ENCODE measurements at regions not wholly inside any gene's neighbourhood (a gene's known extent, or its start where the extent isn't known, plus 50 kb on each side); places are given as distances from the start of the nearest gene placed in this dataset.

DNA sequence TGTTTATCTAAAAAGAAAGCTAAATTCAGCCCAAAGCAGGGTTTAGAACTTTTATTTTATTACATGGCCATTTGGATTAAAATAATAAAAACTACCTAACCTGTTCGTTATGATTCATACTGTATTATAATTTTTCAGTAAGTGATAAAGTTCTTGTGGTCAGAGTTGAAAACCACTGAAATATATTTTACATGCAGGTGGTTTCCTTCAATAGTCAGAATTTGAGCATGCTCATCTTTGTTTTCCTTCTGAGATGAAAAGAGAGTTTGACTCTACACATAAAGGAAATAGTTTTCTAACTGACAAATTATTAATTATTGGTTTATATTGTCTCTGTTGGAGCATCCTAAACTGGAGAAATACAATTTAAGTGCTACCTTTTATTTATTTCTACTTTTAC is 114.0 kb upstream of the FKBP1C start:
- H3K9me3 ChIP-seq (ENCODE audit: insufficient read depth, low read length, severe bottlenecking) = no peaks in the 10 kb centered on the region
- TF ChIP-seq EZH2 (IDR thresholded peaks at IDR 0.05; ENCODE audit: borderline replicate concordance, low read depth, low read length, severe bottlenecking) = no peak
- TF ChIP-seq, protein P1, sequence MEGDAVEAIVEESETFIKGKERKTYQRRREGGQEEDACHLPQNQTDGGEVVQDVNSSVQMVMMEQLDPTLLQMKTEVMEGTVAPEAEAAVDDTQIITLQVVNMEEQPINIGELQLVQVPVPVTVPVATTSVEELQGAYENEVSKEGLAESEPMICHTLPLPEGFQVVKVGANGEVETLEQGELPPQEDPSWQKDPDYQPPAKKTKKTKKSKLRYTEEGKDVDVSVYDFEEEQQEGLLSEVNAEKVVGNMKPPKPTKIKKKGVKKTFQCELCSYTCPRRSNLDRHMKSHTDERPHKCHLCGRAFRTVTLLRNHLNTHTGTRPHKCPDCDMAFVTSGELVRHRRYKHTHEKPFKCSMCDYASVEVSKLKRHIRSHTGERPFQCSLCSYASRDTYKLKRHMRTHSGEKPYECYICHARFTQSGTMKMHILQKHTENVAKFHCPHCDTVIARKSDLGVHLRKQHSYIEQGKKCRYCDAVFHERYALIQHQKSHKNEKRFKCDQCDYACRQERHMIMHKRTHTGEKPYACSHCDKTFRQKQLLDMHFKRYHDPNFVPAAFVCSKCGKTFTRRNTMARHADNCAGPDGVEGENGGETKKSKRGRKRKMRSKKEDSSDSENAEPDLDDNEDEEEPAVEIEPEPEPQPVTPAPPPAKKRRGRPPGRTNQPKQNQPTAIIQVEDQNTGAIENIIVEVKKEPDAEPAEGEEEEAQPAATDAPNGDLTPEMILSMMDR (IDR thresholded peaks at IDR 0.05; ENCODE audit: borderline replicate concordance, extremely low read depth, low read length, poor library complexity, severe bottlenecking) = no peak
- no peak overlapping the region for H3K4me3 ChIP-seq (ENCODE audit: low read depth in 1 of 2, low read length in 2 of 2)
- ATAC-seq (ENCODE audit: insufficient read depth, low read depth) (no peak), DNase-seq (no peak)
- H3K9ac ChIP-seq (ENCODE audit: low read depth, low read length) = no peak overlapping the region
- no peak overlapping the region for H3K27ac ChIP-seq (ENCODE audit: low read length)
- H3K36me3 ChIP-seq (ENCODE audit: insufficient read depth, low read length) = no peaks in the 10 kb centered on the region
- H2AFZ ChIP-seq (ENCODE audit: low read depth, low read length) = no peak overlapping the region
- H4K20me1 ChIP-seq (ENCODE audit: insufficient read depth, low read length) = no peaks in the 10 kb centered on the region
- H3K4me2 ChIP-seq (ENCODE audit: insufficient read depth, low read length) = no peak overlapping the region
- H3K27me3 ChIP-seq (ENCODE audit: insufficient read depth, low read length, poor library complexity) = no peaks in the 10 kb centered on the region
- H3K79me2 ChIP-seq (ENCODE audit: insufficient read depth, low read length) = no peaks in the 10 kb centered on the region
- no peaks in the 10 kb centered on the region for H3K4me1 ChIP-seq (ENCODE audit: insufficient read depth, low read length)

DNA sequence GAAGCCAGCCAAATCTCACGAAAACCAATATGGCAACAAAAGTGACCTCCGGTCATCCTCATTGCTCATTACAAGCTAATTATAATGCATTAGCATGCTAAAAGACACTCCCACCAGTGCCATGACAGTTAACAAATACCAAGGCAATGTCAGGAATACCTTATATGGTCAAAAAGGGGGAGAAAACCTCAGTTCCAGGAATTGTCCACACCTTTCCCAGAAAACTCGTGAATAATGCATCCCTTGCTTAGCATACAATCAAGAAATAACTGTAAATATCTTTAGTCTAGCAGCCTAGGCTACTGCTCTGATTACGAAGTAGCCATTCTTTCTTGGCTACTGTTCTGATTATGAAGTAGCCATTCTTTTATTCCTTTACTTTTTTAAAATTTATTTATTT is 112.5 kb upstream of the FKBP1C start:
- Histone ChIP-seq H3K4me3 (ENCODE audit: low read depth in 1 of 2, low read length in 2 of 2) (no peak overlapping the region), H3K79me2 (ENCODE audit: insufficient read depth, low read length) (no peaks in the 10 kb centered on the region), H3K9me3 (ENCODE audit: insufficient read depth, low read length, severe bottlenecking) (no peaks in the 10 kb centered on the region), H3K36me3 (ENCODE audit: insufficient read depth, low read length) (no peaks in the 10 kb centered on the region), H3K4me1 (ENCODE audit: insufficient read depth, low read length) (no peaks in the 10 kb centered on the region), H4K20me1 (ENCODE audit: insufficient read depth, low read length) (no peaks in the 10 kb centered on the region), H2AFZ (ENCODE audit: low read depth, low read length) (no peak overlapping the region), H3K27ac (ENCODE audit: low read length) (no peak overlapping the region), H3K9ac (ENCODE audit: low read depth, low read length) (no peak overlapping the region), H3K4me2 (ENCODE audit: insufficient read depth, low read length) (no peak overlapping the region), H3K27me3 (ENCODE audit: insufficient read depth, low read length, poor library complexity) (no peaks in the 10 kb centered on the region)
- ATAC-seq (ENCODE audit: insufficient read depth, low read depth) (no peak), DNase-seq (no peak)
- TF ChIP-seq, protein P1 (IDR thresholded peaks at IDR 0.05; ENCODE audit: borderline replicate concordance, extremely low read depth, low read length, poor library complexity, severe bottlenecking) = no peak
- no peak for TF ChIP-seq EZH2 (IDR thresholded peaks at IDR 0.05; ENCODE audit: borderline replicate concordance, low read depth, low read length, severe bottlenecking)

DNA sequence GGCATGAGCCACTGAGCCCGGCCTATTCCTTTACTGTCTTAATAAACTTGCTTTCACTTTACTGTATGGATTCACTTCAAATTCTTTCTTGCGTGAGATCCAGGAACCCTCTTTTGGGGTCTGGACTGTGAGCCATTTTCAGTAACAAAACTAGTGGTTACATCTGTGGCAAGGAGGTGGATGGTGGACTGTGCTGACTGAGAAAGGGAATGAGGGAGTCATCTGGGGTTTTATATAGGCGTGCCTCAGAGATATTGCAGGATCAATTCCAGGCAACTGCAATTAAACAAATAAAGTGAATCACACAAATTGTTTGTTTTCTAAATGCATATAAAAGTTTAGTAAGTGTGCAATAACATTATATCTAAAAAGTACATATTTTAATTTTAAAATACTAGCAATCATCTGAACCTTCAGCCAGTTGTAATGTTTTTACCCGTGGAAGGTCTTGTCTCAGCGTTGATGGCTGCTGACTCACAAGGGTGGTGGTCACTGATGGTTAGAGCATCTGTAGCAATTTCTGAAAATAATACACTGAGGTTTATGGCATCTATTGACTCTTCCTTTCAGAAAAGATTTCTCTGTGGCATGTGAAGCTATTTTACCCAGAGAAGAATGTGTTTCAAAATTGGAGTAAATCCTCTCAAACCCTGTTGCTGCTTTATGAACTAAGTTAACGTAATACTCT is 111.4 kb upstream of the FKBP1C start:
- no peak overlapping the region for H2AFZ ChIP-seq (ENCODE audit: low read depth, low read length)
- no peak overlapping the region for H3K9ac ChIP-seq (ENCODE audit: low read depth, low read length)
- H3K27me3 ChIP-seq (ENCODE audit: insufficient read depth, low read length, poor library complexity) = no peaks in the 10 kb centered on the region
- no peaks in the 10 kb centered on the region for H3K36me3 ChIP-seq (ENCODE audit: insufficient read depth, low read length)
- no peak overlapping the region for H3K4me3 ChIP-seq (ENCODE audit: low read depth in 1 of 2, low read length in 2 of 2)
- H3K4me2 ChIP-seq (ENCODE audit: insufficient read depth, low read length) = no peak overlapping the region
- H3K27ac ChIP-seq (ENCODE audit: low read length) = no peak overlapping the region
- no peaks in the 10 kb centered on the region for H3K79me2 ChIP-seq (ENCODE audit: insufficient read depth, low read length)
- DNase-seq (no peak), ATAC-seq (ENCODE audit: insufficient read depth, low read depth) (no peak)
- TF ChIP-seq, protein P1 (IDR thresholded peaks at IDR 0.05; ENCODE audit: borderline replicate concordance, extremely low read depth, low read length, poor library complexity, severe bottlenecking) = no peak
- no peak for TF ChIP-seq EZH2 (IDR thresholded peaks at IDR 0.05; ENCODE audit: borderline replicate concordance, low read depth, low read length, severe bottlenecking)
- no peaks in the 10 kb centered on the region for H3K9me3 ChIP-seq (ENCODE audit: insufficient read depth, low read length, severe bottlenecking)
- H3K4me1 ChIP-seq (ENCODE audit: insufficient read depth, low read length) = no peaks in the 10 kb centered on the region
- no peaks in the 10 kb centered on the region for H4K20me1 ChIP-seq (ENCODE audit: insufficient read depth, low read length)
